Astrocyte (in vitro differentiated cells and primary cell): ENCODE measurements at regions not wholly inside any gene's neighbourhood (a gene's known extent, or its start where the extent isn't known, plus 50 kb on each side); places are given as distances from the start of the nearest gene placed in this dataset.

Experiments
- DNase-seq: peaks from one replicate; pipeline ENCODE4 v3.0.0-alpha.2; 2010; ENCODE audit warnings: low read depth
- FAIRE-seq: peaks from 2 replicates; lab custom pipeline; 2011; peaks lifted over from hg19 to GRCh38; lab: Jason Lieb, UNC
- H2AFZ ChIP-seq: 2 replicates; pipeline ENCODE4 v1.6.0; 2012; ENCODE audit warnings: low read depth, low read length, inconsistent platforms
- H3K27ac ChIP-seq: 2 replicates; pipeline ENCODE4 v1.5.1; 2011; ENCODE audit warnings: low read depth, low read length, inconsistent platforms
- H3K27me3 ChIP-seq: 2 replicates; pipeline ENCODE4 v1.6.0; 2011; ENCODE audit warnings: low read length, inconsistent platforms; ENCODE audit not compliant: insufficient read depth
- H3K36me3 ChIP-seq: 2 replicates; pipeline ENCODE4 v1.5.1; 2011; ENCODE audit warnings: low read length, inconsistent platforms; ENCODE audit not compliant: insufficient read depth
- H3K4me1 ChIP-seq: 2 replicates; pipeline ENCODE4 v1.5.1; 2011; ENCODE audit warnings: low read length, inconsistent platforms; ENCODE audit not compliant: insufficient read depth
- H3K4me2 ChIP-seq: 2 replicates; pipeline ENCODE4 v1.6.0; 2012; ENCODE audit warnings: low read length, inconsistent platforms
- H3K4me3 ChIP-seq: 2 replicates; pipeline ENCODE4 v1.5.1; 2011; ENCODE audit warnings: low read depth, mild to moderate bottlenecking, low read length, inconsistent platforms; ENCODE audit not compliant: insufficient read depth
- H3K79me2 ChIP-seq: 2 replicates; pipeline ENCODE4 v1.6.0; 2012; ENCODE audit warnings: mild to moderate bottlenecking, low read length, inconsistent platforms; ENCODE audit not compliant: insufficient read depth
- H3K9ac ChIP-seq: 2 replicates; pipeline ENCODE4 v1.6.0; 2012; ENCODE audit warnings: mild to moderate bottlenecking, low read length, inconsistent platforms
- H3K9me3 ChIP-seq: 2 replicates; pipeline ENCODE4 v1.5.1; 2012; ENCODE audit warnings: low read depth, mild to moderate bottlenecking, low read length, inconsistent platforms; ENCODE audit not compliant: insufficient read depth
- H4K20me1 ChIP-seq: 2 replicates; pipeline ENCODE4 v1.6.0; 2012; ENCODE audit warnings: low read length, inconsistent platforms; ENCODE audit not compliant: insufficient read depth
- H3K27ac Mint-ChIP-seq: one replicate; pipeline ENCODE4 v1.8.0; 2021; ENCODE audit warnings: mild to moderate bottlenecking, mixed read lengths; ENCODE audit not compliant: unreplicated experiment
- H3K27me3 Mint-ChIP-seq: one replicate; pipeline ENCODE4 v1.8.0; 2021; ENCODE audit warnings: low read depth, mixed read lengths; ENCODE audit not compliant: unreplicated experiment
- H3K36me3 Mint-ChIP-seq: one replicate; pipeline ENCODE4 v1.8.0; 2021; ENCODE audit warnings: low read depth, mixed read lengths; ENCODE audit not compliant: unreplicated experiment
- H3K4me1 Mint-ChIP-seq: one replicate; pipeline ENCODE4 v1.8.0; 2021; ENCODE audit warnings: low read depth, mixed read lengths; ENCODE audit not compliant: unreplicated experiment
- H3K4me3 Mint-ChIP-seq: one replicate; pipeline ENCODE4 v1.8.0; 2021; ENCODE audit warnings: mild to moderate bottlenecking, moderate library complexity, mixed read lengths; ENCODE audit not compliant: unreplicated experiment
- H3K9me3 Mint-ChIP-seq: one replicate; pipeline ENCODE4 v1.8.0; 2021; ENCODE audit warnings: mild to moderate bottlenecking, mixed read lengths; ENCODE audit not compliant: unreplicated experiment
- CTCF ChIP-seq: IDR thresholded peaks from 2 replicates; pipeline ENCODE4 v1.5.1; 2011; ENCODE audit warnings: low read depth, mild to moderate bottlenecking, inconsistent platforms, low read length, moderate library complexity; ENCODE audit not compliant: insufficient read depth
- EZH2 ChIP-seq: IDR thresholded peaks from 2 replicates; pipeline ENCODE4 v1.6.1; 2012; ENCODE audit warnings: mild to moderate bottlenecking, low read length, inconsistent platforms; ENCODE audit not compliant: insufficient read depth

- DNase-seq: no peak
- Mint-ChIP-seq H3K4me3 (no peak overlapping the region), H3K9me3 (peaks cover 9% of the 10 kb centered on the region), H3K36me3 (no peaks in the 10 kb centered on the region), H3K27me3 (peaks cover 27% of the 10 kb centered on the region), H3K27ac (no peak overlapping the region), H3K4me1 (peaks cover 2% of the 10 kb centered on the region)
- TF ChIP-seq EZH2 (no peak), CTCF (no peak)
- Histone ChIP-seq H3K9me3 (peaks cover 6% of the 10 kb centered on the region), H4K20me1 (no peaks in the 10 kb centered on the region), H2AFZ (no peak overlapping the region), H3K4me3 (no peak overlapping the region), H3K79me2 (no peaks in the 10 kb centered on the region), H3K4me2 (no peak overlapping the region), H3K27me3 (peaks cover 23% of the 10 kb centered on the region), H3K9ac (no peak overlapping the region), H3K36me3 (no peaks in the 10 kb centered on the region), H3K4me1 (no peaks in the 10 kb centered on the region), H3K27ac (no peak overlapping the region)
- FAIRE-seq: no peak
These were observed 141.2 kb upstream of the KCNG1 start for GRCh38 chr20:51163996-51164600.

GRCh38 chr20:51162015-51162414 is 139.1 kb upstream of the KCNG1 start:
- Histone ChIP-seq H3K27ac (no peak overlapping the region), H3K4me3 (no peak overlapping the region), H3K36me3 (no peaks in the 10 kb centered on the region), H2AFZ (no peak overlapping the region), H3K9me3 (peaks cover 6% of the 10 kb centered on the region), H3K27me3 (peaks cover 31% of the 10 kb centered on the region), H4K20me1 (no peaks in the 10 kb centered on the region), H3K79me2 (no peaks in the 10 kb centered on the region), H3K4me2 (no peak overlapping the region), H3K9ac (no peak overlapping the region), H3K4me1 (no peaks in the 10 kb centered on the region)
- Mint-ChIP-seq H3K27ac (no peak overlapping the region), H3K4me3 (no peak overlapping the region), H3K4me1 (peaks cover 2% of the 10 kb centered on the region), H3K27me3 (peaks cover 46% of the 10 kb centered on the region), H3K9me3 (peaks cover 9% of the 10 kb centered on the region), H3K36me3 (no peaks in the 10 kb centered on the region)
- no peak for DNase-seq
- TF ChIP-seq EZH2 (no peak), CTCF (no peak)
- no peak for FAIRE-seq

GRCh38 chr20:51160821-51161220 is 137.9 kb upstream of the KCNG1 start:
- no peaks in the 10 kb centered on the region for H3K79me2 ChIP-seq
- TF ChIP-seq CTCF (no peak), EZH2 (no peak)
- no peaks in the 10 kb centered on the region for H4K20me1 ChIP-seq
- H3K4me3 ChIP-seq: no peak overlapping the region
- H3K27ac ChIP-seq: no peak overlapping the region
- Mint-ChIP-seq H3K9me3 (peaks cover 9% of the 10 kb centered on the region), H3K36me3 (no peaks in the 10 kb centered on the region), H3K27me3 (peaks cover 56% of the 10 kb centered on the region), H3K27ac (no peak overlapping the region), H3K4me1 (peaks cover 2% of the 10 kb centered on the region), H3K4me3 (no peak overlapping the region)
- H3K27me3 ChIP-seq: peaks cover 43% of the 10 kb centered on the region
- DNase-seq (no peak), FAIRE-seq (no peak)
- no peak overlapping the region for H3K4me2 ChIP-seq
- H2AFZ ChIP-seq: no peak overlapping the region
- no peaks in the 10 kb centered on the region for H3K36me3 ChIP-seq
- no peaks in the 10 kb centered on the region for H3K4me1 ChIP-seq
- H3K9ac ChIP-seq: no peak overlapping the region
- peaks cover 2% of the 10 kb centered on the region for H3K9me3 ChIP-seq
